Astrocyte of the cerebellum (primary cell): ENCODE measurements at regions not wholly inside any gene's neighbourhood (a gene's known extent, or its start where the extent isn't known, plus 50 kb on each side); places are given as distances from the start of the nearest gene placed in this dataset.
"Not testable (repeated sequence)": the region's sequence is repeated elsewhere in the genome, so short reads cannot be mapped to it uniquely, and the experiment has no call there.

Source experiments
- DNase-seq: peaks from one replicate; pipeline ENCODE4 v3.0.0-alpha.2; 2011; ENCODE audit warnings: low read depth
- H3K4me3 ChIP-seq: 2 replicates; pipeline ENCODE4 v1.5.1; 2011; ENCODE audit warnings: mild to moderate bottlenecking, low read depth, low read length, moderate library complexity
- in situ Hi-C: cut with HindIII; loops from 2 replicates; pipeline ENCODE4 v1.10.0; 2017; ENCODE audit warnings: low sequenced_read_pairs
- TF ChIP-seq, protein P1 (sequence below): IDR thresholded peaks from 2 replicates; pipeline ENCODE4 v1.5.1; 2012; ENCODE audit warnings: low read length, low read depth, moderate library complexity, mild to moderate bottlenecking; ENCODE audit errors: missing control alignments

DNA sequence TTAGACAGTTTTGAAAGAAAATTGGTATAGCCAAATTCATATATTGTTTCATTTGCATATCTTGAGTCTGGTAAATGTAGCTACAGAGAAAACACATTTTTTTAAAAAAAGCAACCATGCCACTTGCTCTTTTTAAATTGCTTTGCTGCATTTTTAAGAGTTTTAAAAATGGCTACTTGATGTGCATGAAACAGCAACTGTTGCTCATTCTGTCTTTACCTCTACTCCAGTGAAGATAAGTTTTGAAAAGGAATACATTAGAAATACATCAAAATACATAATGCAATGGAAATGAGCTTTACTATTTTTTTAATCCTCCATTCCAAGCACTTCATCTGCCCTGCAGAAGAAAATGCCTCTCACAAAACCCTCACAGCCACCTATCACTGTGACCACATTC lies 95.5 kb downstream of the IFI44 start:
- no peak overlapping the region for H3K4me3 ChIP-seq
- in situ Hi-C loops, result no loop called here
- TF ChIP-seq, protein P1, sequence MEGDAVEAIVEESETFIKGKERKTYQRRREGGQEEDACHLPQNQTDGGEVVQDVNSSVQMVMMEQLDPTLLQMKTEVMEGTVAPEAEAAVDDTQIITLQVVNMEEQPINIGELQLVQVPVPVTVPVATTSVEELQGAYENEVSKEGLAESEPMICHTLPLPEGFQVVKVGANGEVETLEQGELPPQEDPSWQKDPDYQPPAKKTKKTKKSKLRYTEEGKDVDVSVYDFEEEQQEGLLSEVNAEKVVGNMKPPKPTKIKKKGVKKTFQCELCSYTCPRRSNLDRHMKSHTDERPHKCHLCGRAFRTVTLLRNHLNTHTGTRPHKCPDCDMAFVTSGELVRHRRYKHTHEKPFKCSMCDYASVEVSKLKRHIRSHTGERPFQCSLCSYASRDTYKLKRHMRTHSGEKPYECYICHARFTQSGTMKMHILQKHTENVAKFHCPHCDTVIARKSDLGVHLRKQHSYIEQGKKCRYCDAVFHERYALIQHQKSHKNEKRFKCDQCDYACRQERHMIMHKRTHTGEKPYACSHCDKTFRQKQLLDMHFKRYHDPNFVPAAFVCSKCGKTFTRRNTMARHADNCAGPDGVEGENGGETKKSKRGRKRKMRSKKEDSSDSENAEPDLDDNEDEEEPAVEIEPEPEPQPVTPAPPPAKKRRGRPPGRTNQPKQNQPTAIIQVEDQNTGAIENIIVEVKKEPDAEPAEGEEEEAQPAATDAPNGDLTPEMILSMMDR, result no peak
- no peak for DNase-seq

- H3K4me3 ChIP-seq, in situ Hi-C loops, DNase-seq: not testable (repeated sequence)
Observed at GRCh38 chr1:78753679-78754078, 104.0 kb downstream of the IFI44 start.

- TF ChIP-seq, protein P1, result no peak
- DNase-seq, result no peak
- no peak overlapping the region for H3K4me3 ChIP-seq
- in situ Hi-C loops, result no loop called here
Observed at GRCh38 chr1:78755986-78756385, 106.4 kb downstream of the IFI44 start.

- TF ChIP-seq, protein P1, result no peak
- no peak for DNase-seq
- in situ Hi-C loops, result no loop called here
Observed at GRCh38 chr1:78758506-78758905, 108.9 kb downstream of the IFI44 start.

GRCh38 chr1:78759881-78760280 lies 110.2 kb downstream of the IFI44 start:
- in situ Hi-C loops, result no loop called here
- TF ChIP-seq, protein P1, result no peak
- no peak overlapping the region for H3K4me3 ChIP-seq
- DNase-seq, result no peak

More at GRCh38 chr1:78758506-78758905, 108.9 kb downstream of the IFI44 start:
- H3K4me3 ChIP-seq, result no peak overlapping the region

DNA sequence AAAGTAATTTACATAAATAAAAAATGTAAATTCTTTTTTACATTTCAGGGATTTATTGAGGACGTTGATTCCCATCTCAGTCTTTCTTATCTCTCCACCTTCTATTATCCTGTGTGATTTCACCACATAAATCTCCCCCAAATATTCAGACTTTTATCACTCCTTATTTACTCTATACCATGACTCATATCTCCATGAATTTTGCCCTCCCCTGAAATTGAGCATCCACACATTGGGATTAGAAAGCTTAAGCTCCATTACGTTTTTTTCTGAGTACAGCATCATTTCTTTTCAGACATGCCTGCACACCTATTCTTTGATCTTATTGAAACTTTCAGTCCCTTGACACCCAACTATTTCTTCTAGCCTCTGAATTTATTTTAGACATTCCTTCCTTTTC lies 111.2 kb downstream of the IFI44 start:
- no peak for DNase-seq
- no peak overlapping the region for H3K4me3 ChIP-seq
- TF ChIP-seq, protein P1, result no peak
- in situ Hi-C loops, result no loop called here

- in situ Hi-C loops, result no loop called here
- no peak for DNase-seq
- TF ChIP-seq, protein P1, result no peak
- no peak overlapping the region for H3K4me3 ChIP-seq
Observed at GRCh38 chr1:78762113-78762512, 112.5 kb downstream of the IFI44 start.
